ENCODE measurements at regions not wholly inside any gene's neighbourhood (a gene's known extent, or its start where the extent isn't known, plus 50 kb on each side); places are given as distances from the start of the nearest gene placed in this dataset.

DNA sequence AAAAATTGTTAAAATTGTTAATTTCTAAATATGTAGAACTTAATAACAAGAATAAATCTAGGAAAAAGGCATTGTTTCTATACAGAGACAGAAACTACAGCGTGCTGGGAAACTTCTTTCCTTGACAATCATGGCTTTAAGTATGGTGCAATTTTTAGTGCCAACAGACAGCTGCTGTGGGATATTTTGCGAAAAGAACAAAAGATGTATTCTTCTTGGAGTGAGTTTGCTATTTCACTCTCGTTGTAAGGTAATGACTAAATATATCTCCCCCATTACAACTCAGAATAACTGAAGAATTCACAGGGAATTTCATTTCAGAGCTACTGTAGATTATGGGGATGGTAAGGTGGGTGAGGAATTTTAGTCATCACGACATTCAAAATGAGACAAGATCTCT, 2055.0 kb upstream of the ACO1 start:
- no peak for FAIRE-seq
- H4K20me1 ChIP-seq (replicated peaks; ENCODE audit: control insufficient read depth, insufficient read depth, low read length), result no peaks in the 10 kb centered on the region
- DNase-seq (ENCODE audit: extremely low read depth in 1 of 4, low spot score in 3 of 4), result no peak
- no peak for ATAC-seq
- intact Hi-C loops (cut with micrococcal nuclease) (no loop called here), in situ Hi-C loops (cut with MboI) (no loop called here)
- no CpG with 5 or more reads among the region's 4 CpGs for WGBS (ENCODE audit: insufficient coverage, low coverage, missing lambda C conversion rate)
- H3K9ac ChIP-seq (ENCODE audit: insufficient read depth in 1 of 2, low read depth in 2 of 2, low read length in 2 of 2), result no peak overlapping the region
- no peaks in the 10 kb centered on the region for H3K27me3 ChIP-seq (ENCODE audit: control insufficient read depth in 2 of 2, insufficient read depth in 2 of 2, low read length in 2 of 2)
- H2AFZ ChIP-seq (ENCODE audit: low read depth, low read length), result no peak overlapping the region
- no peaks in the 10 kb centered on the region for H3K79me2 ChIP-seq (ENCODE audit: control insufficient read depth, insufficient read depth, low read length)
- CTCF ChIA-PET (ENCODE audit: low intra/inter-chr PET ratio), result no interaction called here
- POLR2A ChIA-PET, result no interaction called here
- BruUV-seq (replicated peaks), result no TSS peak
- H3K36me3 ChIP-seq (ENCODE audit: control insufficient read depth, insufficient read depth, low read length), result no peaks in the 10 kb centered on the region
- H3K4me2 ChIP-seq (ENCODE audit: insufficient read depth, low read length), result no peak overlapping the region
- H3K4me3 ChIP-seq, result no peak overlapping the region
- H3K4me1 ChIP-seq (replicated peaks in 1 of 2; ENCODE audit: control insufficient read depth in 2 of 2, insufficient read depth in 2 of 2, low read length in 2 of 2), result no peaks in the 10 kb centered on the region
- H3K9me1 ChIP-seq (ENCODE audit: control insufficient read depth, insufficient read depth, low read length), result no peaks in the 10 kb centered on the region
- no peaks in the 10 kb centered on the region for H3K9me3 ChIP-seq (replicated peaks; ENCODE audit: control insufficient read depth, insufficient read depth, low read depth, low read length)
- TF ChIP-seq ZFP1 (CRISPR knock-in tag; IDR thresholded peaks at IDR 0.05), result no peak
- no peak for TF ChIP-seq CREBBP (IDR thresholded peaks at IDR 0.05; ENCODE audit: low read depth, low read length)
- TF ChIP-seq ZNF408 (CRISPR knock-in tag; IDR thresholded peaks at IDR 0.05; ENCODE audit: low read depth), result no peak
- TF ChIP-seq MEF2A (IDR thresholded peaks at IDR 0.05; ENCODE audit: control insufficient read depth, low read depth, low read length), result no peak
- TF ChIP-seq TAF9B (IDR thresholded peaks at IDR 0.05; ENCODE audit: partially characterized antibody), result no peak
- TF ChIP-seq BACH1 (tag; IDR thresholded peaks at IDR 0.05), result no peak
- no peak for TF ChIP-seq ZNF282 (CRISPR knock-in tag; IDR thresholded peaks at IDR 0.05)
- no peak for TF ChIP-seq KDM2B (CRISPR knock-in tag; IDR thresholded peaks at IDR 0.05)
- TF ChIP-seq SNRNP70 (optimal IDR thresholded peaks at IDR 0.05; ENCODE audit: low read depth, low read length), result no peak
- TF ChIP-seq BCOR (IDR thresholded peaks at IDR 0.05), result no peak
- TF ChIP-seq HNRNPK (IDR thresholded peaks at IDR 0.05; ENCODE audit: low read depth, low read length, poor library complexity, severe bottlenecking), result no peak
- TF ChIP-seq GATA2 (CRISPR knock-in tag; IDR thresholded peaks at IDR 0.05), result no peak
- TF ChIP-seq ZNF717 (CRISPR knock-in tag; IDR thresholded peaks at IDR 0.05), result no peak
- TF ChIP-seq ZNF253 (CRISPR knock-in tag; conservative IDR thresholded peaks at IDR 0.05), result no peak
- no peak for TF ChIP-seq CTBP1 (IDR thresholded peaks at IDR 0.05; ENCODE audit: borderline replicate concordance)
- no peak overlapping the region for H3K27ac ChIP-seq (ENCODE audit: extremely low read depth, low read depth, low read length)

Data from K562 (cell line).